Brain microvascular endothelial cell (primary cell): ENCODE measurements at regions not wholly inside any gene's neighbourhood (a gene's known extent, or its start where the extent isn't known, plus 50 kb on each side); places are given as distances from the start of the nearest gene placed in this dataset.

ENCODE experiments used
- DNase-seq: peaks from one replicate; pipeline ENCODE4 v3.0.0-alpha.2; 2020
- H3K27ac ChIP-seq: fragments of 250-450 bp; sonication (Bioruptor Pico); 2 replicates; pipeline ENCODE4 v1.5.1; 2020; ENCODE audit warnings: mild to moderate bottlenecking, moderate library complexity
- H3K27me3 ChIP-seq: fragments of 250-450 bp; sonication (Bioruptor Pico); replicated peaks from 2 replicates; pipeline ENCODE4 v1.5.1; 2020; ENCODE audit warnings: mild to moderate bottlenecking
- H3K36me3 ChIP-seq: fragments of 250-450 bp; sonication (Bioruptor Pico); replicated peaks from 2 replicates; pipeline ENCODE4 v1.5.1; 2020; ENCODE audit warnings: mild to moderate bottlenecking
- H3K4me3 ChIP-seq: 2 replicates; pipeline ENCODE4 v1.5.1; 2011; ENCODE audit warnings: low read depth, mild to moderate bottlenecking, control low read depth, low read length, moderate library complexity
- in situ Hi-C: cut with HindIII; loops from 2 replicates; pipeline ENCODE4 v1.10.0; 2017; ENCODE audit warnings: low sequenced_read_pairs, low pct_ligation_motif_present
- TF ChIP-seq, protein P1 (sequence below): IDR thresholded peaks from 2 replicates; pipeline ENCODE4 v1.5.1; 2011; ENCODE audit warnings: low read depth, mild to moderate bottlenecking, moderate library complexity, low read length, control low read depth, inconsistent platforms; ENCODE audit errors: missing control alignments

DNA sequence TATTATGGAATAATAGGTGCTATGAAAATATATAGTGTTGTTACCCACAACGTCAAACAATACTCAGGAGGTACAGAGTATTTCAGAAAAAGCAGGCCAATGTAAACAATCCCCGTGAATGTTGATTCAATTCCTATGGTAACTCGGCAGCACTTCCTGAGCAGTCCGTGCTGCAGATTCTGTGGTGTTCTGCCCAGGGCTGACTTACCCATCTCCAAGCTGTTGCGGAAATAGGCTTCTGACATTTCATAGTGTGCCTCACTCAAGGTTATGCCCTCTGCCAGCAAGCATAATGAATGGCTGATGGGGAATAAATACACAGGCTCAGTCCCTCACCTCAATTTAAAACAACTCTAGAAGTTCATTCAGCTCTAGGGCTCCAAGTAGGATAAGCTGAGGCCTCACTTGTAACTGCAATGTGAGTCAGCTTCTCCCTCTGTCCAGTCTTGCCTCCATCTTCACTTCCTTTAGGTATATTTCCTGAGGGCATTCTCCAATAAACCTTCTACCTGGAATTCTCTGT lies 177.6 kb downstream of the GNAI1 start:
- H3K27me3 ChIP-seq = no peaks in the 10 kb centered on the region
- in situ Hi-C loops = no loop called here
- DNase-seq = peak; percentile 95
- no peaks in the 10 kb centered on the region for H3K36me3 ChIP-seq
- H3K4me3 ChIP-seq = no peak overlapping the region
- TF ChIP-seq, protein P1, sequence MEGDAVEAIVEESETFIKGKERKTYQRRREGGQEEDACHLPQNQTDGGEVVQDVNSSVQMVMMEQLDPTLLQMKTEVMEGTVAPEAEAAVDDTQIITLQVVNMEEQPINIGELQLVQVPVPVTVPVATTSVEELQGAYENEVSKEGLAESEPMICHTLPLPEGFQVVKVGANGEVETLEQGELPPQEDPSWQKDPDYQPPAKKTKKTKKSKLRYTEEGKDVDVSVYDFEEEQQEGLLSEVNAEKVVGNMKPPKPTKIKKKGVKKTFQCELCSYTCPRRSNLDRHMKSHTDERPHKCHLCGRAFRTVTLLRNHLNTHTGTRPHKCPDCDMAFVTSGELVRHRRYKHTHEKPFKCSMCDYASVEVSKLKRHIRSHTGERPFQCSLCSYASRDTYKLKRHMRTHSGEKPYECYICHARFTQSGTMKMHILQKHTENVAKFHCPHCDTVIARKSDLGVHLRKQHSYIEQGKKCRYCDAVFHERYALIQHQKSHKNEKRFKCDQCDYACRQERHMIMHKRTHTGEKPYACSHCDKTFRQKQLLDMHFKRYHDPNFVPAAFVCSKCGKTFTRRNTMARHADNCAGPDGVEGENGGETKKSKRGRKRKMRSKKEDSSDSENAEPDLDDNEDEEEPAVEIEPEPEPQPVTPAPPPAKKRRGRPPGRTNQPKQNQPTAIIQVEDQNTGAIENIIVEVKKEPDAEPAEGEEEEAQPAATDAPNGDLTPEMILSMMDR = no peak
- H3K27ac ChIP-seq = peak overlapping the region; percentile 82

DNA sequence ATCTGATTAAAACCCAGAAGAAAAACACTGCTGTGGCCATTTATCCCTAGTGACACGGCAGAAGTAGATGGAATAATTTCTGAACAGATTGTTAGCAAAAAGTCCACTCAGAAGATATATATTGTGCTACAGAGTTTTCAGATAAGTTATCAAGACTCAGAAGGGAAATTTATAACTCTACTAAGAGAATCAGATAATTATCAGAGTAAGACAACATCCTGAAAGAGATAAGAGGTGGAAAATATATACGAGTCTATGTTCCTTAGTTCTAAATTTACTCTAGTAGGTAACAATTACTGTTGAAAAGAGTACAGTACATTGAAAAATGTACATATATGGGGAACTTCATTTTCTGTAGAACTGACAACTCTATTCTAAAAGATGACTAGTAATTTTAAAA lies 176.7 kb downstream of the GNAI1 start:
- Histone ChIP-seq H3K4me3 (no peak overlapping the region), H3K27ac (peak overlapping the region; percentile 82), H3K27me3 (no peaks in the 10 kb centered on the region), H3K36me3 (no peaks in the 10 kb centered on the region)
- no peak for DNase-seq
- TF ChIP-seq, protein P1 = no peak
- in situ Hi-C loops = no loop called here

DNA sequence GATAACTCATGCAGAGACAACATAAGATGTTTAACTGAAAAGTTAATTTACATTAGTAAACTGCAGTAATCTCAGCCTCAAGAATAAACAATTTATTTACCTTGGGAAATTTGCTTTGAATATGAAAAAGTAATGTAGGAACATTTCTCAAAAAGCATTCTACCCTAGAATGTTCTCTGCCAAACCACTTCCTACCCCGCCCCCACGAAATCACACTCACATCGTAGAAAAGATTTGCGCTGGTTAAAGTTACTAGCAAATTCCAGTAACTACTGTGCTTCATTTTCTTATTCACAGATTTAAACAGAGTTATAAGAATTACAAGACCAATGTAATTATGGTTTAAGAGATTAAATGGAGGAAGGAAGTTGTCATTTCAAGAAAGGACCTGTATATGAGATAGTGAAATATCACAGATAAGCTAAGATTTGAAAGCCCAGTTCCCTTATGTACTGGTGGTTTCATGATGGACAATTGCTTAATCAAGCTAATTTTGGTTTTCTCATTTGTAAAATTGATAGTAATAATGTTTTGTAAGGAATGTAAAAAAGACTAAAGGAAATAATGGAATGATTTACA lies 175.4 kb downstream of the GNAI1 start:
- Histone ChIP-seq H3K4me3 (no peak overlapping the region), H3K27ac (no peak overlapping the region), H3K27me3 (no peaks in the 10 kb centered on the region), H3K36me3 (no peaks in the 10 kb centered on the region)
- in situ Hi-C loops = no loop called here
- DNase-seq = no peak
- TF ChIP-seq, protein P1 = no peak

DNA sequence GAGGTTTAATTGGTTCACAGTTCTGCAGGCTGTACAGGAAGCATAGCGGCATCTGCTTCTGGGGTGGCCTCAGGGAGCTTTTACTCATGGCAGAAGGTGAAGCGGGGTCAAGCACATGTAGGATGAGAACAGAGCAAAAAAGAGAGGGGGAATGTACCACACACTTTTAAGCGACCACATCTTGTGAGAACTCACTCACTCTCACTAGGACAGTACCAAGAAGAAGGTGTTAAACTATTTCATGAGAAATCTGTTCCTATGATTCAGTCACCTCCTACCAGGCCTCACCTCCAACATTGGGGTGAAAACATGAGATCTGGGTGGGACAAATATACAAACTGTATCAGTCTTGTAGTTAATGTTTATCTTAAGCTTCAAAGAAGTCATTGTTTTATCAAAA lies 174.7 kb downstream of the GNAI1 start:
- TF ChIP-seq, protein P1 = no peak
- no peak overlapping the region for H3K4me3 ChIP-seq
- no peaks in the 10 kb centered on the region for H3K27me3 ChIP-seq
- no peaks in the 10 kb centered on the region for H3K36me3 ChIP-seq
- in situ Hi-C loops = no loop called here
- no peak for DNase-seq
- no peak overlapping the region for H3K27ac ChIP-seq

DNA sequence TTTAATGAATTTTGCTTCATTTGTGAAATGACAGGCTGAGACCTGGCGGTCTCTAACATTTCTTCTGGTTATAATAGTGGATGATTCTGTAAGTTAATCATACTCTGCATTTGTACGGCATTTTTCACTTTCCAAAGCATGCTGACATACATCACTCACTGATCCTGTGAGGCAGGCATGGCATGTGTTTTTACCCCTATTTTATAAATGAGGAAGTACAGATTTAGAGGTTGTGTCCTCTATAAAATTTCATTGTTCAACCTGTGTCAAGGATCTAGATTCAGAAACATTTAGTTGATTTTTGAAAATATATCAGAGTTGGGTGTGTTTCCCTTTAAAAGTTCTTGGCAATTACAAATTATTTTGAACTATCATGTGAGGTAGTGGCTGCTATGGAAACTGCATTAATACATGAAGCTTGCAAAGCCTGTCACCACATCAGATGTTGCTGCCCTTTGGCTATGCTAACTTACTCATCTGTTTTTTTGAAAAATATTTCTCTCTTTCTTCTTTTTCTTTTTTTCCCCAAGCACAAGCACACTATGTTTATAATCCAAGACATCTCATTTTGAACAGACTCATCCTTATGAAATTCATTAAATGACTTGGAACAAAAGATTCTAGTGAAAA lies 172.7 kb downstream of the GNAI1 start:
- TF ChIP-seq, protein P1 = no peak
- DNase-seq = peak; percentile 78
- Histone ChIP-seq H3K27ac (peak overlapping the region; percentile 41), H3K36me3 (no peaks in the 10 kb centered on the region), H3K27me3 (no peaks in the 10 kb centered on the region), H3K4me3 (no peak overlapping the region)
- in situ Hi-C loops = no loop called here
